ENCODE measurements at regions not wholly inside any gene's neighbourhood (a gene's known extent, or its start where the extent isn't known, plus 50 kb on each side); places are given as distances from the start of the nearest gene placed in this dataset.

DNA sequence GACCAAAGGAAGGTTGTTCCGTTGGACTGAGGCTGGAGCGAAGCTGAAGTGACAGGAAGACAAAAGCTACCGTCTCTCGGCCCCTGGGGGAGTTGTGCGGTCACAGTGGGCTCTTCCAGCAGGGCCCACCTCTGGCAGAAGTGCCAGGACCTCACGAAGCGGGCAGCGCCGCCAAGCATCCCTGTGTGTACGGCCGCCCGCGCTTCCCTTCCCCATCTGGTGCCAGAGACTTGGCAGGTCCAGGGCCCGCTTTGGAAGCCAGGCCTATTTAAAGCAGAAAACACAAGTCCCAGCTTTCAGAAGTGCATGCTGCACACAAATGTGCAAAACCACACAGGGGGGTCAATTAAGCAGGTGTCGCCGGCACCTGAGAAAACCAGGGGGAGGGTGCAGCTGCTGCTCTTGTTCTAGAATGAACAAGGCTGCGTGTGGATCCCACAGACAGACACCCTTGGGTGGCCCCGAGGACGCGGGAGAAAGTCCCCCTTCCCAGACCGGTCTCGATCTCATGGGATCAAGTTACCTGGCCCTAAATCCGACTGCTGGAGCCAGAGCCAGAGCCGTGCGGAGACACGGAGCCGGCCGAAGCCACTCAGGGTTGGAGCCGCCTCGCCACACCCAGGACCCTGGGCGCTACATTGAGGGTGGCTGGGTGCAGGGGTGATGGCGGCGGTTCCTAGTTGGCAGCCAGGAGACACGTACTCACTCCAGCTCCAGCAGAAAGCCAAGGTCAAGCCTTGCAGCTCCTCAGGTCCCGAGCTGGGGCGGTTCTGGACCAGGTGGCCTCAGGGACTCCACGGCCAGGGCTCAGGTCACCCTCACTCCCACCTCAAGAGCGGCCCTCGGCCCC is 51.8 kb upstream of the PPP2R2D start:
- H3K27ac ChIP-seq = no peak overlapping the region
- TF ChIP-seq, protein P1, sequence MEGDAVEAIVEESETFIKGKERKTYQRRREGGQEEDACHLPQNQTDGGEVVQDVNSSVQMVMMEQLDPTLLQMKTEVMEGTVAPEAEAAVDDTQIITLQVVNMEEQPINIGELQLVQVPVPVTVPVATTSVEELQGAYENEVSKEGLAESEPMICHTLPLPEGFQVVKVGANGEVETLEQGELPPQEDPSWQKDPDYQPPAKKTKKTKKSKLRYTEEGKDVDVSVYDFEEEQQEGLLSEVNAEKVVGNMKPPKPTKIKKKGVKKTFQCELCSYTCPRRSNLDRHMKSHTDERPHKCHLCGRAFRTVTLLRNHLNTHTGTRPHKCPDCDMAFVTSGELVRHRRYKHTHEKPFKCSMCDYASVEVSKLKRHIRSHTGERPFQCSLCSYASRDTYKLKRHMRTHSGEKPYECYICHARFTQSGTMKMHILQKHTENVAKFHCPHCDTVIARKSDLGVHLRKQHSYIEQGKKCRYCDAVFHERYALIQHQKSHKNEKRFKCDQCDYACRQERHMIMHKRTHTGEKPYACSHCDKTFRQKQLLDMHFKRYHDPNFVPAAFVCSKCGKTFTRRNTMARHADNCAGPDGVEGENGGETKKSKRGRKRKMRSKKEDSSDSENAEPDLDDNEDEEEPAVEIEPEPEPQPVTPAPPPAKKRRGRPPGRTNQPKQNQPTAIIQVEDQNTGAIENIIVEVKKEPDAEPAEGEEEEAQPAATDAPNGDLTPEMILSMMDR (conservative IDR thresholded peaks at IDR 0.05; ENCODE audit: low read depth) = no peak
- no peak for DNase-seq (ENCODE audit: low spot score)
- POLR2A ChIA-PET (ENCODE audit: low non-redundant PET) = no interaction called here
- CTCF ChIA-PET = no interaction called here

DNA sequence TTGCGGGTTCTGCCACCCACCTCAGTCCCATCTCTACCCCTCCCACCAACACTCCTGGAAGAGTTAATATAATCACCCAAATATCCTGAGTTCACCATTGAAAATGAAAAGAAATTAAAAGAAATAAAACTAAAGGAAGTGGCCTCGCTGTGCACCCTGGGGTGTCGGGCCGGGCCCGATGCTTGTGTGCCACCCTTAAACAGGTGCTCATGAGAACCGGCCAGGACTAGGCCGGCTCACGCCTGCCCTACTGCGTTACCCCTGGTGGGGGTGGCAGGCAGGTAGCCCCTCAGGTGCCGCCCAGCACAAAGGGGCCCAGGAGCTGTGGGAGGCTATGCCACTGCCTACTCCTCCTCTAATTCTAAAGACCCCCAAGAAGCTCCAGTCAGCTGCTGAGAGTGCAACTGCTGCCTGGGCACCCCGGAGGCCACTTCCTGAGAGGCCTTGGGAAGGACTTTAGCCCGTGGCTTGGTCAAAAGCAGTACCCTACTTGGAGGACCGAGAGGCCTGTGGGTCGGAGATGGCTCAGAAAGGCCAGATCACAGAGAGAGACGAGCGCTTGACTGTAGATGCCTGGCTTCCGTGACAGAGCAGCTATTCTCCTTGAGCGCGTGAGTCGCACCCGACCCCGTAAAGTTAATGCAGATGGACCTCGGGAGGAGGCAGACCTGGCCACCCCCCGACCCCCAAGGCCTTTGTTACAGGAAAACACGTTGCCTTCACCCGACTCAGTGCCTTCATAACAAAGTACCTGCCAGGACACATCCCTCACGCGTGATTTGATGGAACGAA is 51.0 kb upstream of the PPP2R2D start:
- CTCF ChIA-PET = no interaction called here
- TF ChIP-seq, protein P1 (conservative IDR thresholded peaks at IDR 0.05; ENCODE audit: low read depth) = no peak
- H3K27ac ChIP-seq = no peak overlapping the region
- POLR2A ChIA-PET (ENCODE audit: low non-redundant PET) = no interaction called here
- DNase-seq (ENCODE audit: low spot score) = no peak

DNA sequence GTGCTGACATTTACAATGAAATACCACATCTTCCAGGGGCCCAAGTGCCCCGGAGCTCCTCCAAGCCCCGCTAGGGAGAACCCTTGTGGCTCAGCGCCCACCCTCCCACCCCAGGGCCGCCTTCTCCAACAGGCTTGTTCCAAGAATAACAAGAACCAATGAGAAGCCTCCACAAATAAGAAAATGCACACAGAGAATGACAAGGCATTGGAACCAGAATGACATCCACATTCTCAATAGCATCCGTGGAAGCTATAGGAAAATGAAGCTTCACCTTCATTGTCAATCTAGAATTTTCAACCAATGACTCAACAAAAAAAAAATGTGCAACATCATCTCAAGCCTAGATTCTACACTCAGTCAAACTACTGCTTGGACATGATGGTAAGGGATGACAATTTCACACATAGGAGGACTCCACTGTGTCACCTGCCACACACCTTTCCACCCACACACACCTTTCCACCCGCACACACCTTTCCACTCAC is 50.4 kb upstream of the PPP2R2D start:
- ChIA-PET CTCF (interaction anchor here (0.6 kb wide), 1 partner anchor 1596 kb away, joined by 4 read pairs; no protein-coding TSS in a partner anchor), POLR2A (ENCODE audit: low non-redundant PET) (no interaction called here)
- no peak for DNase-seq (ENCODE audit: low spot score)
- H3K27ac ChIP-seq = no peak overlapping the region
- TF ChIP-seq, protein P1 (conservative IDR thresholded peaks at IDR 0.05; ENCODE audit: low read depth) = no peak
